B cell (primary cell): ENCODE measurements at regions not wholly inside any gene's neighbourhood (a gene's known extent, or its start where the extent isn't known, plus 50 kb on each side); places are given as distances from the start of the nearest gene placed in this dataset.

Experiments
- EZH2 ChIP-seq: IDR thresholded peaks from 2 replicates; pipeline ENCODE4 v1.6.1; 2012; ENCODE audit warnings: borderline replicate concordance, low read depth, mild to moderate bottlenecking, moderate library complexity, low read length; ENCODE audit not compliant: insufficient read depth, poor library complexity, severe bottlenecking
- TF ChIP-seq, protein P1 (sequence below): fragments of 200-600 bp; IDR thresholded peaks from one replicate; pipeline ENCODE4 v1.8.0; 2022; ENCODE audit warnings: antibody characterized with exemption, mild to moderate bottlenecking

GRCh38 chr4:3389233-3390215, 52.2 kb upstream of the HGFAC start:
- TF ChIP-seq, protein P1, sequence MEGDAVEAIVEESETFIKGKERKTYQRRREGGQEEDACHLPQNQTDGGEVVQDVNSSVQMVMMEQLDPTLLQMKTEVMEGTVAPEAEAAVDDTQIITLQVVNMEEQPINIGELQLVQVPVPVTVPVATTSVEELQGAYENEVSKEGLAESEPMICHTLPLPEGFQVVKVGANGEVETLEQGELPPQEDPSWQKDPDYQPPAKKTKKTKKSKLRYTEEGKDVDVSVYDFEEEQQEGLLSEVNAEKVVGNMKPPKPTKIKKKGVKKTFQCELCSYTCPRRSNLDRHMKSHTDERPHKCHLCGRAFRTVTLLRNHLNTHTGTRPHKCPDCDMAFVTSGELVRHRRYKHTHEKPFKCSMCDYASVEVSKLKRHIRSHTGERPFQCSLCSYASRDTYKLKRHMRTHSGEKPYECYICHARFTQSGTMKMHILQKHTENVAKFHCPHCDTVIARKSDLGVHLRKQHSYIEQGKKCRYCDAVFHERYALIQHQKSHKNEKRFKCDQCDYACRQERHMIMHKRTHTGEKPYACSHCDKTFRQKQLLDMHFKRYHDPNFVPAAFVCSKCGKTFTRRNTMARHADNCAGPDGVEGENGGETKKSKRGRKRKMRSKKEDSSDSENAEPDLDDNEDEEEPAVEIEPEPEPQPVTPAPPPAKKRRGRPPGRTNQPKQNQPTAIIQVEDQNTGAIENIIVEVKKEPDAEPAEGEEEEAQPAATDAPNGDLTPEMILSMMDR = no peak
- TF ChIP-seq EZH2 = no peak
